Esophagus squamous epithelium (tissue), 5 donors: ENCODE measurements at regions not wholly inside any gene's neighbourhood (a gene's known extent, or its start where the extent isn't known, plus 50 kb on each side); places are given as distances from the start of the nearest gene placed in this dataset.
"Not testable (repeated sequence)": the region's sequence is repeated elsewhere in the genome, so short reads cannot be mapped to it uniquely, and the experiment has no call there.

Experiments used
- DNase-seq: peaks from one replicate; lab custom pipeline; 2025; lab: John Stamatoyannopoulos, UW
- H3K27ac ChIP-seq, 4 donors: fragments of 200-600 bp; sonication (generic); one replicate each; pipeline ENCODE4 v1.5.1; 2016 to 2019; ENCODE audit warnings: mild to moderate bottlenecking in 1 of 4
- H3K27me3 ChIP-seq, 4 donors: fragments of 200-600 bp; sonication (generic); 1 replicate in 3 of 4; 2 replicates in 1 of 4; pipeline versions ENCODE4 v1.5.1 to v1.6.0; 2017 to 2021; ENCODE audit warnings: antibody characterized with exemption in 1 of 4
- H3K36me3 ChIP-seq, 3 donors: fragments of 200-600 bp; sonication (generic); one replicate each; pipeline ENCODE4 v1.5.1; 2016 to 2019
- H3K4me1 ChIP-seq, 3 donors: fragments of 200-600 bp; sonication (generic); one replicate each; pipeline ENCODE4 v1.5.1; 2017 to 2019
- H3K4me3 ChIP-seq, 4 donors: fragments of 200-600 bp; sonication (generic); 1 replicate in 3 of 4; 2 replicates in 1 of 4; pipeline ENCODE4 v1.5.1; 2016 to 2019; ENCODE audit warnings: mild to moderate bottlenecking in 2 of 4, moderate library complexity in 1 of 4
- H3K9me3 ChIP-seq, 3 donors: fragments of 200-600 bp; sonication (generic); one replicate each; pipeline ENCODE4 v1.5.1; 2016 to 2019
- CTCF ChIP-seq, 6 experiments: fragments of 450-650 bp in 4 of 6; fragments of 200-600 bp in 2 of 6; sonication (generic) in 2 of 6; IDR thresholded peaks; one replicate each; pipeline ENCODE4 v1.5.1; 2016 to 2019; ENCODE audit warnings: antibody characterized with exemption in 6 of 6, mild to moderate bottlenecking in 4 of 6, moderate library complexity in 4 of 6
- POLR2A ChIP-seq, 4 donors: fragments of 450-650 bp; IDR thresholded peaks; one replicate each; pipeline ENCODE4 v1.6.1; 2017; ENCODE audit warnings: antibody characterized with exemption in 4 of 4, mild to moderate bottlenecking in 4 of 4, moderate library complexity in 3 of 4
- WGBS, 2 donors: methylation state at CpG; one replicate each; pipeline ENCODE4 v1.1.5; 2018; 5-methylcytosine and 5-hydroxymethylcytosine counted together
- intact Hi-C: fragments of 100-400 bp; cut with DNase I; formaldehyde crosslinking; loops from one replicate; pipeline ENCODE4 v1.15.0; 2022
- donor health status: DM: yes; HTN: yes; CAD: no.

GRCh38 chr19:27718234-27718633 lies 1494.7 kb downstream of the UQCRFS1 start:
- H3K4me1 ChIP-seq, result no peaks in the 10 kb centered on the region
- 72 to 75% methylated on average over 4 of the region's 4 CpGs for WGBS, 2 donors
- TF ChIP-seq POLR2A (IDR thresholded peaks at IDR 0.05) (no peak), CTCF (IDR thresholded peaks at IDR 0.05) (no peak)
- no peak overlapping the region for H3K4me3 ChIP-seq
- no peaks in the 10 kb centered on the region for H3K27me3 ChIP-seq
- intact Hi-C loops, result no loop called here
- peaks cover 0 to 56% (median 19%) of the 10 kb centered on the region in 3 donors for H3K9me3 ChIP-seq
- H3K36me3 ChIP-seq, result no peaks in the 10 kb centered on the region
- DNase-seq, result no peak
- no peak overlapping the region for H3K27ac ChIP-seq

- Histone ChIP-seq H3K4me3 (no peak overlapping the region), H3K9me3 (peaks cover 0 to 52% (median 16%) of the 10 kb centered on the region in 3 donors), H3K36me3 (no peaks in the 10 kb centered on the region), H3K27ac (no peak overlapping the region), H3K27me3 (no peaks in the 10 kb centered on the region), H3K4me1 (no peaks in the 10 kb centered on the region)
- no peak for DNase-seq
- intact Hi-C loops, result no loop called here
- TF ChIP-seq POLR2A (IDR thresholded peaks at IDR 0.05), result no peak
- TF ChIP-seq CTCF (IDR thresholded peaks at IDR 0.05), result no peak
These were observed 1495.1 kb downstream of the UQCRFS1 start for GRCh38 chr19:27717825-27718224.

DNA sequence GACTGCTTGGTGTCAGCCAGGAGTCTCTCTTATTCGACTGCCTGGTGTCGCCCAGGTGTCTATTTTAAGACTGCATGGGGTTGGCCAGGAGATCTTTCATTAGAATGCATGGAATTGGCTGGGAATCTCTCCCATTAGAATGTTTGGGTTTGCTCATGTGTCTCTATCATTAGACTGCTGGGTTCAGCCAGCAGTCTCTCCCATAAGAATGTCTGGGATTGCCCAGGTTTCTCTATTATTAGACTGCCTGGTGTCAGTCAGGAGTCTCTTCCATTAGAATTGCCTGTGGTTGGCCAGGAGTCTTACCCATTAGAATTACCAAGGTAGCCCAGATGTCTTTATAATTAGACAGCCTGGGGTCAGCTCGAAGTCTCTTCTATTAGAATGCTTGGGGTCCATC lies 1496.0 kb downstream of the UQCRFS1 start:
- 45 to 70% methylated on average over 3 of the region's 3 CpGs for WGBS, 2 donors
- TF ChIP-seq POLR2A (IDR thresholded peaks at IDR 0.05), result no peak
- DNase-seq, result no peak
- Histone ChIP-seq H3K4me1 (no peaks in the 10 kb centered on the region), H3K4me3 (no peak overlapping the region), H3K27ac (no peak overlapping the region), H3K27me3 (no peaks in the 10 kb centered on the region), H3K9me3 (peaks cover 0 to 44% (median 13%) of the 10 kb centered on the region in 3 donors), H3K36me3 (no peaks in the 10 kb centered on the region)
- intact Hi-C loops, result no loop called here

- no peak for DNase-seq
- Histone ChIP-seq H3K4me1 (no peaks in the 10 kb centered on the region), H3K4me3 (no peak overlapping the region), H3K36me3 (no peaks in the 10 kb centered on the region), H3K27ac (no peak overlapping the region), H3K9me3 (peaks cover 0 to 33% (median 3%) of the 10 kb centered on the region in 3 donors), H3K27me3 (no peaks in the 10 kb centered on the region)
- 73% methylated on average over 2 of the region's 2 CpGs for WGBS, 2 donors
- TF ChIP-seq CTCF (IDR thresholded peaks at IDR 0.05), result no peak
- no peak for TF ChIP-seq POLR2A (IDR thresholded peaks at IDR 0.05)
- intact Hi-C loops, result no loop called here
These were observed 1498.1 kb downstream of the UQCRFS1 start for GRCh38 chr19:27714857-27715256.

DNA sequence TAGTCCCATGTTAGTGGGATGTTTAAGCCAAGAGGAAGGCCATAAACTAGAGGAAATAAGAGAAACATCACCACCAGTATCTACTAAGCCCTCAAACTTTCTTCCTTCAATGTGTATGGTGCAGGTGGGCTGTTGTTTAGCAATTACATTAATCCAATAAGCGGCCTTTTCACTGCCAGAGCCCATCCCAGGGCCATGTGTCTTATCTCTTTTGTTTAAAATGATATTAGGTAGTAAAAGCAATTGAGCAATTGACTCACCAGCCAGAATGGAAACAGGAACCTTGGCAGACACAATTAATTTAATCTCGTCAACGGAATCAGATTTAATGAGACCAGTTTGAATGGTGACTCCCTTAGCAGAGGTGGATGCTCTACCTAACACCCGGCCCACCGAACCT lies 1503.5 kb downstream of the UQCRFS1 start:
- Histone ChIP-seq H3K36me3 (no peaks in the 10 kb centered on the region), H3K4me3 (no peak overlapping the region), H3K9me3 (peaks cover 0 to 8% (median 0%) of the 10 kb centered on the region in 3 donors), H3K4me1 (no peaks in the 10 kb centered on the region), H3K27ac (no peak overlapping the region), H3K27me3 (no peaks in the 10 kb centered on the region)
- no peak for DNase-seq
- 68 to 72% methylated on average over 4 to 5 of the region's 5 CpGs for WGBS, 2 donors
- no peak for TF ChIP-seq POLR2A (IDR thresholded peaks at IDR 0.05)
- no peak for TF ChIP-seq CTCF (IDR thresholded peaks at IDR 0.05)
- intact Hi-C loops, result no loop called here

DNA sequence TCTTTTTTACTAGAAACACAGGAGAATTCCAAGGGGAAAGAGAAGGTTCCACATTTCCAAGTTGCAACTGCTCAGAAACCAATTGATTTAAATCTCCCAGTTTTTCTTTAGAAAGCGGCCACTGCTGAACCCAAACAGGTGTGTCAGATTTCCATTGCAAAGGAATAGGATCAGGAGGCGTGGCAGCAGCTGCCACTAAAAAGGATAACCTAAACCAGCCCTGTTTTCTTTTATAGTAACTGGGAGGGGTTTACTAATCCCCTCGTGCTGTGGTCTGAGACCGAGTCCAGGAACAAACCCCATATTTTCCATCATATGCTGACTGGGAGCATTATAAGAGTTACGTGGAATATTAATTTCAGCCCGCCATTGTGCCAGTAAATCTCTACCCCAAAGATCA lies 1504.0 kb downstream of the UQCRFS1 start:
- H3K27me3 ChIP-seq, H3K4me1 ChIP-seq, H3K27ac ChIP-seq, H3K36me3 ChIP-seq, intact Hi-C loops, H3K4me3 ChIP-seq, H3K9me3 ChIP-seq, DNase-seq: not testable (repeated sequence)
- WGBS, 2 donors, result 72 to 87% methylated on average over 6 of the region's 6 CpGs

DNA sequence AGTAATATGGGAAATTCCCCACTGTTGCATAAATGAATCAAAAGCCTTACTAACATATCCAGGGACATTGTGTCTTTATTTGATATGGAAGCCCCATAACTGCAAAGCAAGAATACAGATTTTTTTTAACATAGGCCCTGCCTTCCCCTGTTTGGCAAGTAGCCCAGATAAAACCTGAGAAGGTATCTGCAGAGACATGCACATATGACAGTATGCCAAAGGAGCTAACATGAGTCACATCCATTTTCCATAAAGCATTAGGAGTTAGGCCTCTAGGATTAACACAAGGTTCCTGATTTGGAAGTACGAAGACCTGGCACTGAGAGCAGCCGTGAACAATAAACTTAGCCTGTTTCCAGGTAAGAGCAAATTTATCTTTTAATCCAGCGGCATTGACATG lies 1505.9 kb downstream of the UQCRFS1 start:
- H3K4me3 ChIP-seq, H3K27ac ChIP-seq, H3K9me3 ChIP-seq, intact Hi-C loops, H3K4me1 ChIP-seq, H3K27me3 ChIP-seq, H3K36me3 ChIP-seq, DNase-seq: not testable (repeated sequence)
- 44 to 45% methylated on average over 3 of the region's 3 CpGs for WGBS, 2 donors
